ENCODE measurements at regions not wholly inside any gene's neighbourhood (a gene's known extent, or its start where the extent isn't known, plus 50 kb on each side); places are given as distances from the start of the nearest gene placed in this dataset.
"Not testable (repeated sequence)": the region's sequence is repeated elsewhere in the genome, so short reads cannot be mapped to it uniquely, and the experiment has no call there.

- DNase-seq: no peak
These were observed 189.2 kb upstream of the EXOC2 start for GRCh38 chr6:882084-882598.

GRCh38 chr6:878179-878578 is 185.2 kb upstream of the EXOC2 start:
- DNase-seq: no peak

GRCh38 chr6:875012-875411 is 182.1 kb upstream of the EXOC2 start:
- no peak for DNase-seq

DNA sequence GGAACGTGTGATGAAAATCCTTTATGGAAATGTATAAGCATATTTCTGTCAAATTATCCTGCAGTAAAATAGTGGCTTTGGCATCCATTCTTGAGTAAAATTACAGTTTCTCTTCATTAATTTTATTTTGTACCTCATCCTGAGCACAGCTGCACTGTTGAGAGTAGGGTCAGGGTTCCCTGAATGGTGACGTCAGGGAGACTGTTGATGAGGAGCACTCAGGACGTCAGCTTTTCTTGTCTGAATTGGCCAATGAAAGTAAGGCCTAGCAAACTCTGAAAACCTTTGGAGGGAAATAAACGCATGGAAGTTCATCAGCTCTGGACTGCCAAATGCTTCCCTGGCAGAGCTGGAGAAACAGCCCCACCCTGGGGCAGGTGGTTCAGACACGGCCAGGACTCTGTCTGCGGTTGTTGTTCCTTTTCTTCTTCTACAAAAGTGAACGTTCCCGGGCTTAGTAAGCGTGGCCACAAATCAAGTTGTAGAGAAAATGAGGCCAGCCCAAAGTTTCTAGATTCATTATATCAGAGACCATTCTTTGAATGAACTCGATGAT is 179.7 kb upstream of the EXOC2 start:
- no peak for DNase-seq

- DNase-seq: no peak
These were observed 178.6 kb upstream of the EXOC2 start for GRCh38 chr6:871503-871902.

DNA sequence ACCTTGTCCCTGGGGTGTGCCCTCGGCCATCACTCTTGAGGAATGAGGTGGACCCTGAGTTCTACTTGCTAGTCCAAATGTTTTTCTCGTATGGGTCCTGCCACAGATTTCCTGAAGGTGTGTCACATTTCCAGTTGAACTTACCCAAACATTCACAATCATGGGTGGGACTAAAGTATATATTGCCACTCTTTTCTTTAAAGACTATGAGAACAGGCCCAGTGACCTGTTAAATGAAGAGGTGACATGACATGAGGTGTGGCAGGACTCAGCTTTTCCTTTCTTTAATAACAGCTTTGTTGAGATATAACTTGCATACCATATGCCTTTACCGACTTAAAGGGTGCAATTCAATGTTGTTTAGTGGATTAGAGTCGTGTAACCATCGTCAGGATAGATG is 177.2 kb upstream of the EXOC2 start:
- DNase-seq: no peak

- no peak for DNase-seq
These were observed 175.3 kb upstream of the EXOC2 start for GRCh38 chr6:868201-868600.

GRCh38 chr6:867378-867777 is 174.4 kb upstream of the EXOC2 start:
- DNase-seq: no peak

DNA sequence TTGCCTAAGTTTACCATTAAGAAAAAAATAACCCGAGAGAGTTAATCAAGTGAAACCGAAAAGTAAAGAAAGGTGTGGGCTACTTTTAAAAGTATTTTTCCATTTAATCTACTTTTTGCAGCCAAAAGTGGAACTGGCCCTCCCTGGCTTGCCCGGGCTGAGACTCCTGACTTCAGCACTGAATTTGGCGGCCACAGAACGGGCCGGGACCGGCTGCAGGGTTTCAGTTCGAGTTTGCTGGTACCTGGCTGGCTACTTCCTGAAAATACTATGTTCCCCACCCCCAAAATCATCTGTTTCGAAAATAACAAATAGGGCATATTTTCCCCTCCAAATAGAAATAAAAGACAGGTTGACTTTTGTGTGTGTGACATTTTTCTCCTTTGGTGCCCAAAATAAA is 173.4 kb upstream of the EXOC2 start:
- no peak for DNase-seq

- DNase-seq: no peak
These were observed 172.9 kb upstream of the EXOC2 start for GRCh38 chr6:865846-866245.

GRCh38 chr6:863831-864230 is 170.9 kb upstream of the EXOC2 start:
- DNase-seq: no peak

GRCh38 chr6:863127-863526 is 170.2 kb upstream of the EXOC2 start:
- DNase-seq: not testable (repeated sequence)

DNA sequence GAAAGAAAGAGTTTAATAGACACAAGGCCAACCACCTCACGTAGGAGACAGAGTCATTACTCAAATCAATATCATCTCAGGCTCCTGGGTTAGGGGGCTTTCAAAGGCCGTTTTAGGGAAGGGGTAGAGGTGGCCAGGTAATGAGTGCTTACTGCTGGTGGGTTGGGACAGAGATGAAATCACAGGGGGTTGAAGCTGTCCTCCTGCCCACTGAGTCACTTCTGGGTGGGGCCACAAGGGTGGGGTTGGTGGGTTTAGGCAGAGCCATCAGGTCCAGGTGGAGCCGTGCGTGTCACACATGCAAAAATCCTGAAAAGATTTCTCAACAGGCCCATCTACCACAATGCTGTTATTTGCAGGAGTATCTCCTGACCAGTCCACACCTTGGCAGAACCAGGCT is 167.0 kb upstream of the EXOC2 start:
- DNase-seq: no peak

GRCh38 chr6:854406-855118 is 161.6 kb upstream of the EXOC2 start:
- no peak for DNase-seq

DNA sequence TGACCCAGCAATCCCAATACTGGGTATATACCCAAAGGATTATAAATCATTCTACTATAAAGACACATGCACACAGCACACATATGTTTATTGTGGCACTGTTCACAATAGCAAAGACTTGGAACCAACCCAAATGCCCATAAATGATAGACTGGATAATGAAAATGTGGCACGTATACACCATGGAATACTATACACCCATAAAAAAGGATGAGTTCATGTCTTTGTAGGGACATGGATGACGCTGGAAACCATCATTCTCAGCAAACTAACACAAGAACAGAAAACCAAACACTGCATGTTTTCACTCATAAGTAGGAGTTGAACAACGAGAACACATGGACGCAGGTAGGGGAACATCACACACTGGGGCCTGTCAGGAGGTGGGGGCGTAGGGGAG is 159.3 kb upstream of the EXOC2 start:
- DNase-seq: not testable (repeated sequence)

- no peak for DNase-seq
These were observed 156.2 kb upstream of the EXOC2 start for GRCh38 chr6:849075-849506.

DNA sequence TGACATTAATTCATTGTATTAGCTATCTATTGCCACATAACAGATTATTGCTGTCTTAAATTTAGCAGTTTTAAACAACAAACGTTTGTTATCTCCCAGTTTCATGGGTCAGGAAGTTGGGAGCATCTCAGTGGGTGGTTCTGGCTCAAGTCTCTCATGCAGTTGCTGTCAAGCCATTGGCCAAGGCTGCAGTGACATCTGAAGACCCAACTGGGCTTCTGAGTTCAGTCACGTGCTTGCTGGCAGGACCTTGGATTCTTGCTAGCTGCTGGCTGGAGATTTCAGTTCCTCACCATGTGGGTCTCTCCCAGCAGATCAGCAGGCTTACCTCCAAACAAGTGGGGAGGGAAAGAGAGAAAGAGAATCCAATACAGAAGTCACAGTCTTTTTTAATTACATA is 152.6 kb upstream of the EXOC2 start:
- DNase-seq: no peak

- DNase-seq: no peak
These were observed 152.2 kb upstream of the EXOC2 start for GRCh38 chr6:845101-845500.

DNA sequence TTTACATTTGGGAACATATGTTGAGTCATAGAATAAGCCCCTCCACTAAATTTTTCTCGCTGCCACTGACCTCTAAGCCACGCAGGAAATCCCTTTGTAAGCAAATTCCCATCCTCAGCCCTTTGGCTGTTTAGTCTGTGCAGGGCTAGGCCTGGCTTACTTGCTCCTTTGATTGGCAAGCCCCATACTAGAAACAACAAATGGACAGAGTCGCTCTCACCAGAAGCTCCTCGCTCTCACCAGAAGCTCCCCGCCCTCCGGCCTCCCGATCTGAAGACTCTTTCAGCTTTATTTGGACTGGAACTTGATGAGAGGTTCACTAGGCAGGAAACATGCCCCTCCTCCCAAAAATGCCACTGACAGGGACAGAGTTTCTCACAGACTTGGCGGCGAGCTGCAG is 149.2 kb upstream of the EXOC2 start:
- DNase-seq: no peak

DNA sequence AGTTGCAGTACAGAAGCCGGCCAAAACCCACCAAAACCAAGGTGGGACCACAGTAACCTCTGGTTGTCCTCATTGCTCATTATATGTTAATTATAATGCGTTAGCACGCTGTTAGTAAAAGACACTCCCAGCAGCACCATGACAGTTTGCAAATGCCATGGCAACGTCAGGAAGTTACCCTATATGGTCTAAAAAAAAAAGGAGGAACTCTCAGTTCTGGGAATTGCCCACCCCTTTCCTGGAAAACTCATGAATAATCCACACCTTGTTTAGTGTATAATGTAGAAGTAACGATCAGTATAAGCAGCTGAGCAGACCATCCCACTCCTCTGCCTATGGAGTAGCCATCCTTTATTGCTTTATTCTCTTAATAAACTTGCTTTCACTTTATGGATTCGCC is 148.6 kb upstream of the EXOC2 start:
- no peak for DNase-seq

DNA sequence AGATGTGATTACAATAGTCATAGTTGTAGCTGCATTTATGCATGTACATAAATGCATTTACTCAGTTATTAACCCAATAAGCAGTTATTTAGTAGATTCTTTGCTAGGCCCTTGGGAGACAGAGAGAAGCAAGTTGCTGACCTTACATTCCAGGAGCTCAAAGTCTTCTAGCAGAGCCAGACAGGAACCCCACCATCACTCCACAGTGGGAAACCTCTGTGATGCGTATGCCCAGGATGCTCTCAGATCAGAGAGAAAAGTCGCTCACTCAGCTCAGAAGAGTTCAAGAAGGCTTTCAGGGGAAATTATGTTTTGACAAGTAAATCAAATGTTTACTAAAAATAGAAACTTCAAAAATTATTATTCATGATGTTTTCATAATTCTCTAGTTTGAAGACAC is 146.3 kb upstream of the EXOC2 start:
- no peak for DNase-seq

DNA sequence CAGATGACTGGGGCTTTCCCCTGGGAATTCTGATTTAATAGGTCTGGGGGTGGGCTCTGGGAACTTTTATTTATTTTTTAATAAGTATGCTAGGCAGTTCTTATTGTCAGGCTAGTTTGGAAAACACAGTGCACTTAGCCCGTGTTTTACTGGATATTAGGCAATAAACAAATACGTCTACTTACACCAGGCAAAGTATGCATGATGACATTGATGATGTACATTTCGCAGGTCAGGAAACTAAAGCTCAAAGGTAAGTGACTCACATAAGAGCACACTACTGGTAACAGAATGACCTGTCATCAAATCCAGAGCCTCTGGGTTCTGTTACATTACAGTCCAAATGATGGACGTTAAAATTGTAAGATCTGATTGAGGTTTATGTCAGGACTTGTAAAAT is 144.4 kb upstream of the EXOC2 start:
- DNase-seq: no peak

- no peak for DNase-seq
These were observed 143.4 kb upstream of the EXOC2 start for GRCh38 chr6:836276-836853.

GRCh38 chr6:835476-836160 is 142.7 kb upstream of the EXOC2 start:
- DNase-seq: no peak
